ENCODE measurements at regions not wholly inside any gene's neighbourhood (a gene's known extent, or its start where the extent isn't known, plus 50 kb on each side); places are given as distances from the start of the nearest gene placed in this dataset.

- TF ChIP-seq GATA2 (IDR thresholded peaks at IDR 0.05; ENCODE audit: low read depth, low read length) (no peak), GATA3 (IDR thresholded peaks at IDR 0.05; ENCODE audit: low read depth, low read length) (no peak)
Measured at GRCh38 chr10:16227674-16228073, 209.1 kb upstream of the PTER start.
